DMS53 treated with DMSO at 0.1 percent for 48 hours (cell line): ENCODE measurements at regions not wholly inside any gene's neighbourhood (a gene's known extent, or its start where the extent isn't known, plus 50 kb on each side); places are given as distances from the start of the nearest gene placed in this dataset.

Source experiments
- DNase-seq: peaks from one replicate; lab custom pipeline; 2025; ENCODE audit not compliant: unreplicated experiment; lab: John Stamatoyannopoulos, UW

DNA sequence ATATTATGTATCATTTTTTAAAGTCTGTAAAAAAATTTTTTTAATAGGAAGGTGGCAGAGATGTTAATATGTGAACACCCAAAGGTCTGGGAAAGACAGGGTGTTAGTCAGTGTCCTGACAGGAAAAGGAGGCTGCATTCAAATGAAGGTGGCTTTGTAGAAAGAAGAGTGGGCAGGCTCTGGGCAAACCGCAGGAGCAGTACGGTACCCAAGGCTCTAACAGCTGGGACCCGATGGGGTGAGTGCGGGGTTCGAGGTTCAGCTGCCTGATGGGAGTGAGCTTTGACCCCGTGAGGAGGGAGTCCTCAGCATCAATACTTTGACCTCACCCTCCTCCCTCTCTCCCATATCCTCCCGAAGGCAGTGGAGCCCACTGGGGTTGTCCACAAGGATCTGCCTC lies 142.5 kb downstream of the C11orf91 start:
- DNase-seq = no peak

DNA sequence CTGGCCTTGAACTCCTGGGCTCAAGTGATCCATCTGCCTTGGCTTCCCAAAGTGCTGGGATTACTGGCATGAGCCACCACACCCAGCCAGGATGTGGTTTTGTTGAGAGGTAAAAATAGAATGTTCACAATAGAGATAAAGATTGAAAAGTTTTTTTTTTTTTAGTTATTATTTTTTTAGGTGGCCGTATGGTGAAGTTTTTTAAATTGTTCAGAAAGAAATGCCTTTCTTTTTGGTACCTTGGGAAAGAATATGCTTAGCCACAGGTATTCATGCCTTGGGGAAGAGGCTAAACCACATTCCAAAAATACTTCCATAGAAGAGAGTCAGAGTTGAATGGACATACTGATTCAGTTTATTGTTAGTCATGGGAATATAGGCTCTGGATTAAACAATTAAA lies 143.4 kb downstream of the C11orf91 start:
- DNase-seq = no peak

DNA sequence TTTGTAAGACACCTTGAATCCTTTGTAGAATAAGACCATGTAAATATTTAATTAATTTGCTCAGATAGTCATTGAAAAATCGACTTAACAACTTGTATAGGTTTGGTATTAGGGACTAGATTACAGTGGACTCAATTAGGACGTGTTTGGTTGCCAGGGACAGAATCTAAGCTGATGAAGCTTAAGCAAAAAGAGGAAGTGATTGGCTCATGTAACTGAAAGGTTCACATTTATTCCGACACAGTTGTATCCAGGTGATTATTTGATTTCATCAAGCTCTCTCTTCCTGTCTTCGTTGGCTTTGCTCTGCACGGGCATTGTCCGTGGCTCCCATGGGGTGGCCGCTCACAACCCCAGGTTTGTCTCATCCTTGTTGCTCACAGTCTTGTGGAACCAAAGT lies 146.4 kb downstream of the C11orf91 start:
- no peak for DNase-seq

DNA sequence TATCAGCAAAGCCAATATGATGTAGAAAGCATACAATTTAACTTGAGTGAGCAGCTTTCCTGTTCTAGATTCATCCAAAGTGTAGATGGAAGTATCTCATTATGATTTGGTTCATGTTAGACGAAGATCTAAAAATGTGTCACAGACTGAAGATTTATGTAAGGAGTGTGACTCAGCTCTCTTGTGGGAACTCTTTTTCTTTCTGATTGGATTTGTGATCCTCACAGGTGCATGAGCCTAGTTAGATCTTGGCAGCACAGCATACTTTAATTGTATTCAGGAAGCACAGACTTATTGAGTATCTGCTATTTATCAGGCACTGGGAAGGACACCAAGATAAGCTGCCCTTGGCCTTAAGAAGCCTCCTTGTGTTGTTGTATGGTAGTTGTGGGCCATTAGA lies 147.1 kb downstream of the C11orf91 start:
- DNase-seq = no peak

DNA sequence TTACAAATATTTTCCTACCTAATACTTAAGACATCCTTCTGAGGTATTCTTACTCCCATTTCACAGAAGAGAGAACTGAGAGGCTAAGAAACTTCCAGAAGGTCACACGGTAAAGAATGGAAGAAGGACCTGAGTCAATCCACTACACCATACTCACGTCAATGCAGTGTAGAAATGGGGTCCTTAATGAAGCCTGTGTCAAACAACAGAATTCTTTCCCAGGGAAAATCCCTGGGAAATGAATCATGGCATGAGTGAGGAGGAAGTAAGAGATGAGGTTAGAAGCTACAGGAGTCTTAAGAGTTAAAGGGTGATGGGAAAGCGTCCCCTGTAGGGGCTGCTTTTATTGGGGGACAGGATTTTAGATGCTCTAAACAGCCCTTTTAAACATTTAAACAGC lies 147.9 kb downstream of the C11orf91 start:
- no peak for DNase-seq

DNA sequence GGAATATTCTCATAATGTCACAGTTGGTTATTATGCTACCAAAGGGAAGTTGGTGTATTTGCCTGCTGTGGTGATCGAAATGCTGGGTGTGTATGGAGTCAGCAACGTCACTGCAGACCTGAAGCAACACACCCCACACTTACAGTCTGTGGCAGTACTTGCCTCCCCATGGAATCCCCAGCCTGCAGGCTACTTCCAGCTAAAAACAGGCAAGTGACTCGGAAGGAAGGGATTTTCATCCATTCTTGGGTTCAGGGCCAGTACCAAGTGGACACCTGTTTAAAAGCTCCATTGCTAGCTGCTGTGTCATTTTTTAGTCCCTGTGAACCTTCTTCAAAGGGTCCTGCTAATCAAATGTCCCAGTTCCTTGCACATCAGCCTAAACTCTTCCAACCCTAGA lies 149.6 kb downstream of the C11orf91 start:
- no peak for DNase-seq

DNA sequence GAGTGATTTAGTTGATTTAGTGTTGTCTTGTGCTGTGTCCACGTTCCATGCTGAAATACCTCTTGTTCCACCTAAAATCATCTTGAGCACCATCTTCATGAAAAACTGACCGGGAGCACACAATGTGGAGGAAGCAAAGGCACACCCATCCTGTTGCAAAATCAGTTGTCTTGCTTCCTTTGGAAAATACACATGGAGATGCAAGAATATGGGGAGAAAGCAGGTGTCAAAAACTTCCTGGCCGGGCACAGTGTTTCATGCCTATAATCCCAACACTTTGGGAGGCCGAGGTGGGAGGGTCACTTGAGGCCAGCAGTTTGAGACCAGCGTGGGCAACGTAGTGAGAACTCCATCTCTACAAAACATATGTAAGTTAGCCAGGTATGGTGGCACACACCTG lies 151.1 kb downstream of the C11orf91 start:
- no peak for DNase-seq

DNA sequence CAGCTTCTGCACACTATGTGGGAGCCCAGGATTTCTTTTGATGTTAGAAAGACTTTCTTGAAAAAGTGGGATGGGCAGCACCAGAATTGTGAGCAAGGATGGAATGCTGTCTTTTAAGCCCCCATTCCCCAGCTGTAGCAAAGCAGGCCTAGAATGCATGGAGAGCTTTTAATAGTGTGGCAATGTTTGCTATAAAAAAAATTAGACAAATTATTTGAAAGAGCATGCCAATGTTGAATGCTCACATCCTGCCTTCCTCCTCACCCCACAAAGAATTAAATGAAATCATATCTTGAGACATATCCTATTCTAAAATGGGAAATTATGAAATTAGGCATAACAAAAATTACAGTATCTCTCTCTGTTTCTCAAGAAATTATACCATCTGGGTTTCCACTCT lies 154.7 kb downstream of the C11orf91 start:
- DNase-seq = no peak

DNA sequence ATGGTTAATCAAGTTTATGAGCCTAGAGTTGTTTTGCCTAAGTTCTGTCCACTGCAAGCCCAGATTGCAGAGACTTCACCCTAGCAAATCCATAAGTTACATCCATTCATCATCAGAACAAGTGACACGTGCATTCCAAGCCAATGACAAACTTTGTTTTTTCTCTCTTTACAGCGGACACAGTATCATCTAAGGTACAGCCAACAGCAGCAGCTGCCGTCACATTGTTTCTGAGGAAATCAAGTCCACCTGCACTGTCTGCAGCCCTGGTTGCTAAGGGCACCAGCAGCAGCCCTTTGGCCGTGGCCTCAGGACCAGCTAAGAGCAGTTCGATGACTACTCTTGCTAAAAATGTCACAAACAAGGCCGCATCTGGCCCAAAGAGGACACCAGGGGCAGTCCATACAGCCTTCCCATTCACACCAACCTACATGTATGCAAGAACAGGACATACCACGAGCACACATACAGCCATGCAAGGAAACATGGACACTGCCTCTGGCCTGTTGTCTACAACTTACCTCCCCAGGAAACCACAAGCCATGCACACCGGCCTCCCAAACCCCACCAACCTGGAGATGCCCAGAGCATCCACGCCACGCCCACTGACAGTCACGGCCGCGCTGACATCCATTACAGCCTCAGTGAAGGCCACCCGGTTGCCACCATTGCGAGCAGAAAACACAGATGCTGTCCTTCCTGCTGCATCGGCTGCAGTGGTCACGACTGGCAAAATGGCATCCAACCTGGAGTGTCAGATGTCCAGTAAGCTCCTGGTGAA lies 155.8 kb downstream of the C11orf91 start:
- DNase-seq = no peak

DNA sequence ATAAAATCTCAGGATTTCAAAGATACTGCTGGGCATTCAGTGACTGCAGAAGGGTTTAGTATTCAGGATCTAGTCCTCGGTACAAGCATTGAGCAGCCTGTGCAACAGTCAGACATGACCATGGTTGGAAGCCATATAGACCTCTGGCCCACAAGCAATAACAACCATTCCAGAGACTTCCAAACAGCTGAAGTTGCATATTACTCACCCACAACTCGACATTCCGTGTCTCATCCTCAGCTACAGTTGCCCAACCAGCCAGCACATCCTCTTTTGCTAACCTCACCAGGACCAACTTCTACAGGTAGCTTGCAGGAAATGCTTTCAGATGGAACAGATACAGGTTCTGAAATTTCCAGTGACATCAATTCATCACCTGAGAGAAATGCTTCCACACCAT lies 156.8 kb downstream of the C11orf91 start:
- no peak for DNase-seq

DNA sequence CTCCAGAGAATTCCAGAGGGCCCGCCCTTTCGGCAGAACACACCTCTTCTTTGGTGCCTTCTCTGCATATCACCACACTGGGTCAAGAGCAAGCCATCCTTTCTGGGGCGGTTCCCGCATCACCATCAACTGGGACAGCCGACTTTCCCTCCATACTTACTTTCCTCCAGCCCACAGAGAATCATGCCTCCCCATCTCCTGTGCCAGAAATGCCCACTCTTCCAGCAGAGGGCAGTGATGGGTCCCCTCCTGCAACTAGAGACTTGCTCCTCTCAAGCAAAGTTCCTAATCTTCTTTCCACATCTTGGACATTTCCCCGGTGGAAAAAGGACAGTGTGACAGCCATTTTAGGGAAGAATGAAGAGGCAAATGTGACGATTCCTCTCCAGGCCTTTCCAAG lies 157.7 kb downstream of the C11orf91 start:
- DNase-seq = peak; percentile 4

DNA sequence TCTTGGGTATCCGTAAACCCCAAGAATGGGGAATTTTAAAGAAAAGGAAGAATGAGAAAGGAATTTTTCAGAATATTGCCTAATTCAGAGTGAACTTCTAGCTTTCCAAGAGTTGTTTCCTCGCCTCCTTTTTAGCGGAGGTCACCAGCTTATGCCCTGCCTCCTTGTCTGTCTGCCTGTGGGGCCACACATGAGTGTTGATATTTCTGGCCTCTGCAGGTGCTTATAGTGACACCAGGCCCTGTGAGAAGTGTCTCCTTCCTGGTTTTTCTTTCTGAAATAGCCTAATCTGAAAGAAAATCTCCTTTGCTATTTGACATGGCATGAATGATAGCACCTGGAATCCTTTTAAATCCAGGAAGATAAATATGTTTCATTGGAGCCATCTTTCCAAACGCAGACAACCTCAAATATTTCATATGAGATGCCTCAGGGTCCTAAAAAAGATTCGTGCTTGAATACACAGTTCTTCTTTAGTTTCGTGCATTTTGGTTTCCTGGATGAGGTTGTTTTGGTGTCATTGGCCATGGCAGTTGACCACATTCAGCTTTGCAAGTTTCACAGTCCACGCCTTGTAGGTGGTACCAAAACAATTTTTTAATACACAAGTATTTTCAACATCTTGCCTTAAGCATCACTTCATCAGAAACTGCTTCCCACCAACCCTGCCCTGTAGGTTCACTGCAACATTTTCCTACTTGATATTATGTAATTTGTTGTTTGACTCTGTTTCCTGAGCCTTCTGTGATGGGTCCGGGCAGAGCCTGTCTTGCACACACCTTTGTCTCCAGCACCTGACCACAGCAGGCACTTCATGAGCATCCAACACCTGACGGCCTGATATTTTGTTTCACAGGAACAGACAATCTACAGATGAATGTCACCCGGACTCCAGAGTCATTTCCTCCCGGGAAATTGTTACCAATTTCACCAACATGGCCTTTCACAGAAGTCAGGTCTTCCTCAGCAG lies 159.4 kb downstream of the C11orf91 start:
- no peak for DNase-seq

DNA sequence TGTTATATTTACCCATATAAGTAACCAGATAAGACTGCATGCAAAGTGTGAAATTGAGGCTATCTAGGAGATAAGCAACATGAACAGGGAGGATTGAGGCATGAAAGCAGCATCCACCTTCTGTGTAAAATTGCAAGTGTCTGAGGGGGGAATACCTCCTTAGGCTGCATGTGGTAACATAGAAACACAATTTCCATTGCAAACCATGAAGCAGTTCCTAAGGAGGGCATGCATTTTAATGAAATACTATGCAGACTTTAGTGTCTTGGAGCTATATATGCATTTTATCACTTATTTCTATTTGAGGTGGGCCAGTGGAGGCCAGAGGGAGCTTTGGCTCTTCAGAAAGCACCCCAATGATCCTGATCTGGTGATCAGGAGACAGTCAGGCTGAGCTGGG lies 160.2 kb downstream of the C11orf91 start:
- DNase-seq = no peak

DNA sequence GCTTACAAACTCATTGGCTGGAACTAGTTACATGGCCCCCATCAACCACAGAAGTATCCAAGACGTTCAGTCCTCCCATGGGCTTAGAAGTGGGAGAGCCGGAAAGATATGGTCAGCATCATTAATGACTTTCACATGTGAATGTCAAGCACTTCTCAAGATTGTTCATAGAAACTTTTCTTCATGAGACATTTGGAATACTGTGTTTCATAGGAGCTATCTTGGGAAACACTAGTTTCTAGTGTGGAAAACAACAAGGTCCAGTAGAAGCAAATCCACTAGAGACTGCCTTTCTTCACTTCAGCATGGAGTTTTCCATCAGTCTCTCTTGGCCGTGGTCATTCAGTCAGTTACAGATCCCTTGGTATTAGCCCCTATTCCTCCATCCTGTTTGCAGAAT lies 160.9 kb downstream of the C11orf91 start:
- no peak for DNase-seq

DNA sequence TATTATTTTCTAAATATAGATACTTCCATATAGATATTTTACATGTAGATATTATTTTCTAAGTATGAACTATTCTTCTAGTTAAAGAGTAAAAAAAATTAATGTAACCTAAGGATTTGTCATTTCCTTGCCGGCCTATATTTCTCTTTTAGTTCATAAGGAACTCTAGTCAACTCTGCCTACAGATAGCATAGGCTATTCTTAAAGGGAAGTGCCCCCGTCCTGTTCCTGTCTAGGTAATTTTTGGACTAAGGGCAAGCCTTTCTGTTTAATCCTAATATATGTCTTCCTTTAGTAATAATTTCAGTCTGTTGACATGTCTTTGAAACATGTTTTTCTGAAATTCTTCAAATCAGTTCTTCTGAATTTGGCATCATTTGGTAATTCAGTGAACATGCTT lies 161.9 kb downstream of the C11orf91 start:
- DNase-seq = no peak

DNA sequence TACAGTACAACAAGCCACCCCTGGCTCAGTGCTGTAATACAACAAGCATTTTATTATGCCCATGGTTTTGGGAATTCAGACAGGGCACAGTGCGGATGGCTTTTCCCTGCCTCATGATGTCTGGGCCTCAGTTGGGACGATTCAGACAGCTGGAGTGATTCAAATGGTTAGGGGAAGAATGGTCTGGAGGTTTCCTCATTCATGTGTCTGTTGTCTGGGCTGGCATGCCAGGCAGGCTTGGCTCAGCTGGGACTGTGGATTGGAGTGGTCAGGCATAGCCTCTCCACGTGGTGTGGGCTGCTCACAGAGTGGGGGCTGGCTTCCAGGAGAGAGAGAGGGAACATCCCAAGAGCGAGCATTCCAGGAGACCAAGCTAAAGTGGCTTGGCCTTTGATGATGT lies 164.4 kb downstream of the C11orf91 start:
- DNase-seq = no peak

DNA sequence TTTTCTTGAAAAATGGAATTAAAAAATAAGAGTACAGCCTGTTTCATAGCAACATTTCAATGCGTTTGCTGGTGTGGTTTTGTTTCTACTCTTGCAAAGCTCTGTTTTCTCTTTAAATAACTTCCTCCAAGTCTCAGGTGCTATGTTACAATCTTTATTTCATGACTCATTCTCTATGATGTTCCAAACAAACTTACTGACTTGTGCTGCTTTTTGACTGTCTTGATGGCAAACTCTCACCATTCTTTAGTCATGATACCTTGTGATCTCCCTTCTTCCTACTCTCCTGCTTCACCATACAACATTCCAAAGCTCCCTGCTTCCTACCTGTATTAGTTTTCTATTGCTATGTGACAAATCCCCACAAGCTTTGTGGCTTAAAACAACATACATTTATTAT lies 166.1 kb downstream of the C11orf91 start:
- no peak for DNase-seq

DNA sequence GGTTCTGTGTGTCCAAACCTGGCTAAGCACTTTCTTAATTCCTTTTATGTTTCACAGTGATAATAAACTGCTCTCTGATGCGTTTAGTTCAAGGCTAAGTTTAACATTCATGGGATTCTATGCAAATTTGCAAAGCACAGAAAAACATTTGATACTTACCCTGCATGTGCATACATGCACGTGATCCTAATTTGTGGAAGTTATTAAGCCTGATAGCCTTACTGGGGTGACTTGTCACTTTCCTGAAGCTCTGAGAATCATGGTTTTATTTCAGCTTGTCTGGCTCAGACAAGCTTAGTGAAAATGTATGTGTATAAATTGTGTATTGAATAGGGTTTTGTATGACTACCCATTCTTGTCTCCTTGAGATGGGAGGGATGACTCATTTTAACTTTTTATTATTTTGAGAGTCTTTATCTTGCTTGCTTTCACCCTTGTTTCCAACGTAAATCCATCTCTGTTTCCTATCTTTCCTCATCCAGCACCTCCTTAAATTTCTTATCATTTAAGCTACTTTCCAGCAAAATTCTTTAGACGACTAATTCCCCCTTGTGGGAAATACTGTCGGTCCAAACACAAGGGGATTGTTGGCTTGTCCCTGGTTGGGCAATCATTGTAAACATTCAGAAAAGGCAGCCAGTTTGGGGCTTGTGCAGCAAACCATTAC lies 167.1 kb downstream of the C11orf91 start:
- no peak for DNase-seq

DNA sequence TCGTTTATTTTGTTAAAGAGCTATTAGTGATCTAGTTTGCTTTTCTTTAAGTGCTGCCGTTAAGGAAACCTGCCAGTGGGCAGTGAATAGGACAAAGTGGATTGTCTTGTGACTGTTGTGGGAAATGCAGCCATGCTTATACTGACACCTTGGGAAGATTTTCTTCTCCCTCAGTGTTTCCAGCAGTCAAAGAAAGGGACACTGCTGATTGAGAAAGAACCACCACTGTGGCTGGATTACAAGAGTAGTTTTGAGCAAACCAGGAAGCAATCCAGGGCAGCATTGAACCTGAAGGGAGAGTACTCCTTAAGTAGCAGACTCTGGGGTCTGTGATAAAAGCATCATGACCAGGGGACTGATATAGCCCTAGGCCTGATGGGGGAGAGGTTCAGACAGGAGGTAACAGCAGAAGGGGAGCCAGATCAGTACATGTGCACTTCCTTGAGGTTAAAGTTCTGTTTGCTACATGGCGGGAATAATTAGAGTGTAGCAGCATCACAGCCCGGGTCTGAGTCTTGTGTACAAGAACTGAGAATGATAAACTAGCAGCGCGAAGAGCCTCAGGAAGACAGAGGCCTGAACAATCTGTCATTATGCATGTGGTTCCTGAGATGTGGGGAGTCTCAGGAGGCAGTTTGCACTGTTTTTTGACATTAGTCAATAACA lies 167.8 kb downstream of the C11orf91 start:
- no peak for DNase-seq

DNA sequence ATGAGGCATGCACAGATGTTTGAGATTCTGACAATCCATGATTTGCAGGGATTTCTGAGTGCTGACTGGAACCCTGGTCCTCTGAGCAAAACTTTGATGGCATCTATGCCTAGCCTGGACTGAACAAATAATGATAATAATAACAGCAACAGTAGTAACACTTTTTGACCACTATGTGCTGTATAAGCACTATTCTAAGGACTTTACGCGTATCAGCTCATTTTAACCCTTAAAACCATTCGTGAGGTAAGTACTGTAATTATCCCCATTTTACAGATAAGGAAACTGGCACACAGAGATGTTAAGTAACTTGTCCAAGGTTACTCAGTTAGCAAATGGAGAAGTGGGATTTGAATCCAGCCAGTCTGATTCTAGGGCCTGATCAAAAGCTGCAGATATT lies 168.4 kb downstream of the C11orf91 start:
- no peak for DNase-seq

DNA sequence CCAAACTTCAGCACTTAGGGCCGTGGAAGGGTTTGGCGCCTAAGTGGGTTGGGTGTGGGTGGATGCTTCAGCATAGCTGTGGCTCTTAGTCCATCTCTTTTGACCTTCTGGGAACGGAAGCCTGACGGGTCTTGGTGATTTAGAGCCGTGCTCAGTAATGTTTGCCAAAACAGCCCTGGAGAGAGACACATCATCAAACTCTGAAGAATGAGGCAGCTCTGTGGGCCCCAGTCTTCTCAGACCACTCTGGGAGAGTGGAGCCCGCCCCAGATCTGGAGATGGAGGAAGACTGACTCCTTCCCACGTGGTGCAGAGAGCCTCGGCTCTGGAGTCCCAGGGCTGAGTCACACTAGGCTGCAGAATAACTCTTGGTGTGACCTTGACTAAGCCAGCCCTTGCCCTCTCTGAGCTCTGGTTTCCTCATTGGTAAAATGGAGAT lies 168.9 kb downstream of the C11orf91 start:
- DNase-seq = no peak
